Body of pancreas (tissue), 4 donors: ENCODE measurements at regions not wholly inside any gene's neighbourhood (a gene's known extent, or its start where the extent isn't known, plus 50 kb on each side); places are given as distances from the start of the nearest gene placed in this dataset.

Experiments used
- ATAC-seq: fragments of 150-250 bp; one replicate; pipeline ENCODE4 v1.9.1; 2016
- DNase-seq, 4 donors: peaks; one replicate each; pipeline ENCODE4 v3.0.0-alpha.2; 2019
- H3K27ac ChIP-seq, 4 donors: fragments of 200-600 bp; sonication (generic); 1 replicate in 3 of 4; 2 replicates in 1 of 4; pipeline versions ENCODE4 v1.5.1 to v1.6.1; 2016 to 2019; ENCODE audit warnings: mild to moderate bottlenecking in 1 of 4, mixed read lengths in 1 of 4, moderate library complexity in 1 of 4
- H3K27me3 ChIP-seq, 2 donors: fragments of 200-600 bp; sonication (generic); one replicate each; pipeline ENCODE4 v1.6.0; 2016; ENCODE audit warnings: mild to moderate bottlenecking in 1 of 2
- H3K36me3 ChIP-seq, 2 donors: fragments of 200-600 bp; sonication (generic); replicated peaks in 1 of 2; 2 replicates each; pipeline ENCODE4 v1.5.1; 2016; ENCODE audit warnings: low read depth in 2 of 2; ENCODE audit not compliant: insufficient read depth in 1 of 2
- H3K4me1 ChIP-seq: fragments of 200-600 bp; sonication (generic); one replicate; pipeline ENCODE4 v1.6.0; 2016
- H3K4me3 ChIP-seq, 2 donors: fragments of 200-600 bp; sonication (generic); 1 replicate in 1 of 2; 2 replicates in 1 of 2; pipeline ENCODE4 v1.5.1; 2016 to 2019
- H3K9me3 ChIP-seq, 3 donors: fragments of 200-600 bp; sonication (generic); 1 replicate in 2 of 3; 2 replicates in 1 of 3; pipeline ENCODE4 v1.5.1; 2016
- CTCF ChIP-seq, 7 experiments: fragments of 450-650 bp in 4 of 7; fragments of 200-600 bp in 3 of 7; sonication (generic) in 3 of 7; IDR thresholded peaks; one replicate each; pipeline ENCODE4 v1.5.1; 2016 to 2019; ENCODE audit warnings: antibody characterized with exemption in 7 of 7
- POLR2A ChIP-seq, 3 donors: fragments of 450-650 bp; IDR thresholded peaks; one replicate each; pipeline ENCODE4 v1.6.1; 2016; ENCODE audit warnings: antibody characterized with exemption in 3 of 3, mild to moderate bottlenecking in 2 of 3
- WGBS, 2 donors: methylation state at CpG; one replicate each; pipeline ENCODE4 v1.1.5; 2017; 5-methylcytosine and 5-hydroxymethylcytosine counted together
- intact Hi-C: fragments of 100-400 bp; cut with DNase I; formaldehyde crosslinking; loops from one replicate; pipeline ENCODE4 v1.15.1; 2023

- H3K27ac ChIP-seq = no peak overlapping the region
- 90 to 93% methylated on average over 7 to 9 of the region's 9 CpGs for WGBS, 2 donors
- H3K27me3 ChIP-seq = no peaks in the 10 kb centered on the region
- H3K4me1 ChIP-seq = peaks cover 20% of the 10 kb centered on the region
- no peaks in the 10 kb centered on the region for H3K36me3 ChIP-seq
- no peaks in the 10 kb centered on the region for H3K9me3 ChIP-seq
- no peak overlapping the region for H3K4me3 ChIP-seq
- intact Hi-C loops = no loop called here
- TF ChIP-seq CTCF (IDR thresholded peaks at IDR 0.05) (no peak), POLR2A (IDR thresholded peaks at IDR 0.05) (no peak)
- ATAC-seq (no peak), DNase-seq (no peak)
Measured at GRCh38 chr14:101043891-101044290, 140.4 kb upstream of the RTL1 start.

- 84 to 86% methylated on average over 11 to 14 of the region's 14 CpGs for WGBS, 2 donors
- Histone ChIP-seq H3K36me3 (no peaks in the 10 kb centered on the region), H3K27ac (no peak overlapping the region), H3K4me1 (peaks cover 20% of the 10 kb centered on the region), H3K27me3 (no peaks in the 10 kb centered on the region), H3K4me3 (no peak overlapping the region), H3K9me3 (no peaks in the 10 kb centered on the region)
- TF ChIP-seq CTCF (IDR thresholded peaks at IDR 0.05) = no peak
- no peak for TF ChIP-seq POLR2A (IDR thresholded peaks at IDR 0.05)
- DNase-seq (no peak), ATAC-seq (no peak)
- intact Hi-C loops = no loop called here
Measured at GRCh38 chr14:101044741-101045140, 141.2 kb upstream of the RTL1 start.

- no peaks in the 10 kb centered on the region for H3K36me3 ChIP-seq
- no peaks in the 10 kb centered on the region for H3K27me3 ChIP-seq
- no peak for ATAC-seq
- TF ChIP-seq CTCF (IDR thresholded peaks at IDR 0.05) (no peak), POLR2A (IDR thresholded peaks at IDR 0.05) (no peak)
- intact Hi-C loops = no loop called here
- DNase-seq = no peak
- H3K4me1 ChIP-seq = peaks cover 14% of the 10 kb centered on the region
- WGBS, 2 donors = 75 to 80% methylated on average over 2 to 8 of the region's 9 CpGs
- H3K27ac ChIP-seq = no peak overlapping the region
- H3K9me3 ChIP-seq = no peaks in the 10 kb centered on the region
- H3K4me3 ChIP-seq = no peak overlapping the region
Measured at GRCh38 chr14:101045511-101045910, 142.0 kb upstream of the RTL1 start.

- DNase-seq = no peak
- no peak overlapping the region for H3K4me3 ChIP-seq
- intact Hi-C loops = no loop called here
- no peak for TF ChIP-seq POLR2A (IDR thresholded peaks at IDR 0.05)
- TF ChIP-seq CTCF (IDR thresholded peaks at IDR 0.05) = no peak
- no peaks in the 10 kb centered on the region for H3K9me3 ChIP-seq
- ATAC-seq = no peak
- H3K4me1 ChIP-seq = peaks cover 8% of the 10 kb centered on the region
- no peaks in the 10 kb centered on the region for H3K27me3 ChIP-seq
- no peak overlapping the region for H3K27ac ChIP-seq
- 85 to 94% methylated on average over 7 to 17 of the region's 17 CpGs for WGBS, 2 donors
- no peaks in the 10 kb centered on the region for H3K36me3 ChIP-seq
Measured at GRCh38 chr14:101046071-101046470, 142.5 kb upstream of the RTL1 start.

GRCh38 chr14:101047326-101047725 is 143.8 kb upstream of the RTL1 start:
- no peaks in the 10 kb centered on the region for H3K27me3 ChIP-seq
- TF ChIP-seq POLR2A (IDR thresholded peaks at IDR 0.05) (no peak), CTCF (IDR thresholded peaks at IDR 0.05) (no peak)
- H3K27ac ChIP-seq = no peak overlapping the region
- no peak overlapping the region for H3K4me3 ChIP-seq
- DNase-seq = peak in 1 of 4 donors; percentile 25
- 66 to 71% methylated on average over 7 to 11 of the region's 11 CpGs for WGBS, 2 donors
- H3K36me3 ChIP-seq = no peaks in the 10 kb centered on the region
- no peaks in the 10 kb centered on the region for H3K9me3 ChIP-seq
- no peak for ATAC-seq
- intact Hi-C loops = no loop called here
- no peaks in the 10 kb centered on the region for H3K4me1 ChIP-seq
